HCT116 (cell line): ENCODE measurements at regions not wholly inside any gene's neighbourhood (a gene's known extent, or its start where the extent isn't known, plus 50 kb on each side); places are given as distances from the start of the nearest gene placed in this dataset.

Source experiments
- ATAC-seq: fragments of 200-7000 bp; cut with Tn5 transposase; 2 replicates; pipeline ENCODE4 v1.9.1; 2020; ENCODE audit warnings: mild to moderate bottlenecking, moderate library complexity
- BruUV-seq: library from RNA; stranded (reverse); fragments of 400-500 nt; replicated peaks from 2 replicates; lab custom pipeline; 2021; lab: Mats Ljungman, UMichigan
- CTCF ChIA-PET: fragments of 300-600 bp; sonication (Branson Sonifier 250); formaldehyde crosslinking; loops from one replicate; lab custom pipeline; 2021; ENCODE audit warnings: antibody characterized with exemption; lab: Charles Lee
- POLR2A ChIA-PET: fragments of 300-600, 350-600 bp; sonication (Branson Sonifier 250); formaldehyde crosslinking; loops from one replicate; lab custom pipeline; 2021; ENCODE audit warnings: antibody characterized with exemption; lab: Charles Lee
- RAD21 ChIA-PET, 2 experiments: fragments of 300-600 bp; sonication (Branson Sonifier 250); formaldehyde crosslinking; loops; one replicate each; lab custom pipeline; 2023; ENCODE audit warnings: low total read pairs in 2 of 2; ENCODE audit not compliant: uncharacterized antibody in 2 of 2, unreplicated experiment in 2 of 2, low non-redundant PET in 1 of 2; lab: Charles Lee
- DNase-seq: peaks from one replicate; pipeline ENCODE4 v3.0.0-alpha.2; 2010; ENCODE audit warnings: low read depth, low spot score
- H2AFZ ChIP-seq: fragments of 200-600 bp; shearing (Covaris generic), sonication (generic); 2 replicates; pipeline ENCODE4 v1.6.1; 2017; ENCODE audit warnings: low read depth, mixed run types, mixed read lengths, antibody characterized with exemption, low read length; ENCODE audit not compliant: poor library complexity, severe bottlenecking
- H3K27ac ChIP-seq: 2 replicates; pipeline ENCODE4 v1.5.1; 2012; ENCODE audit warnings: low read depth, low read length
- H3K27me3 ChIP-seq: fragments of 200-600 bp; sonication (generic); 2 replicates; pipeline ENCODE4 v1.6.1; 2016; ENCODE audit warnings: mixed run types, low read length, mixed read lengths; ENCODE audit not compliant: insufficient read depth
- H3K36me3 ChIP-seq, 2 experiments: fragments of 200-500 bp in 1 of 2; fragments of 200-600 bp in 1 of 2; sonication (Bioruptor generic) in 1 of 2; sonication (generic) in 1 of 2; 2 replicates each; pipeline versions ENCODE4 v1.5.1 to v1.6.1; 2014 to 2016; ENCODE audit warnings: low read length in 2 of 2, inconsistent platforms in 1 of 2, mixed read lengths in 1 of 2, mixed run types in 1 of 2; ENCODE audit not compliant: insufficient read depth in 2 of 2, control insufficient read depth in 1 of 2
- H3K4me1 ChIP-seq, 2 experiments: fragments of 200-600 bp in 1 of 2; sonication (generic) in 1 of 2; 2 replicates each; pipeline versions ENCODE4 v1.5.1 to v1.6.1; 2012 to 2017; ENCODE audit warnings: low read length in 2 of 2, inconsistent platforms in 1 of 2, mild to moderate bottlenecking in 1 of 2, mixed read lengths in 1 of 2, mixed run types in 1 of 2, moderate library complexity in 1 of 2; ENCODE audit not compliant: insufficient read depth in 2 of 2, control insufficient read depth in 1 of 2
- H3K4me2 ChIP-seq: fragments of 200-600 bp; sonication (generic); 2 replicates; pipeline ENCODE4 v1.6.1; 2017; ENCODE audit warnings: mixed run types, low read length, mixed read lengths
- H3K4me3 ChIP-seq, 2 experiments: fragments of 200-600 bp in 1 of 2; sonication (generic) in 1 of 2; replicated peaks in 1 of 2; 2 replicates each; pipeline ENCODE4 v1.5.1; 2011 to 2016; ENCODE audit warnings: low read length in 2 of 2, control low read depth in 1 of 2, low read depth in 1 of 2, mild to moderate bottlenecking in 1 of 2, mixed read lengths in 1 of 2, mixed run types in 1 of 2
- H3K79me2 ChIP-seq: fragments of 200-600 bp; sonication (generic); 2 replicates; pipeline ENCODE4 v1.6.1; 2017; ENCODE audit warnings: mild to moderate bottlenecking, mixed run types, low read length, moderate library complexity, mixed read lengths; ENCODE audit not compliant: insufficient read depth
- H3K9ac ChIP-seq: fragments of 200-600 bp; sonication (generic); 2 replicates; pipeline ENCODE4 v1.6.1; 2016; ENCODE audit warnings: low read length, mixed read lengths
- H3K9me2 ChIP-seq: fragments of 200-600 bp; sonication (generic), shearing (Covaris generic); 2 replicates; pipeline ENCODE4 v1.6.1; 2017; ENCODE audit warnings: mixed run types, mild to moderate bottlenecking, moderate library complexity; ENCODE audit not compliant: insufficient read depth
- H3K9me3 ChIP-seq, 2 experiments: fragments of 200-500 bp in 1 of 2; fragments of 200-600 bp in 1 of 2; sonication (Bioruptor generic) in 1 of 2; sonication (generic) in 1 of 2; 2 replicates each; pipeline ENCODE4 v1.6.1; 2014 to 2017; ENCODE audit warnings: low read length in 2 of 2, mixed read lengths in 2 of 2, inconsistent platforms in 1 of 2, low read depth in 1 of 2, mild to moderate bottlenecking in 1 of 2, mixed run types in 1 of 2, moderate library complexity in 1 of 2; ENCODE audit not compliant: control insufficient read depth in 1 of 2, insufficient read depth in 1 of 2
- H4K20me1 ChIP-seq: fragments of 200-600 bp; sonication (generic), shearing (Covaris generic); 2 replicates; pipeline ENCODE4 v1.6.1; 2017; ENCODE audit warnings: mixed run types, mild to moderate bottlenecking, moderate library complexity; ENCODE audit not compliant: insufficient read depth
- CTCF ChIP-seq, 3 experiments: fragments of 200-600 bp in 1 of 3; sonication (generic) in 1 of 3; IDR thresholded peaks in 2 of 3; conservative IDR thresholded peaks in 1 of 3; 2 replicates each; pipeline ENCODE4 v1.5.1; 2012 to 2017; ENCODE audit warnings: low read depth in 2 of 3, low read length in 2 of 3, antibody characterized with exemption in 1 of 3, borderline replicate concordance in 1 of 3, control low read depth in 1 of 3, mild to moderate bottlenecking in 1 of 3, mixed read lengths in 1 of 3, mixed run types in 1 of 3, moderate library complexity in 1 of 3; ENCODE audit not compliant: insufficient read depth in 1 of 3
- EGR1 ChIP-seq: IDR thresholded peaks from 2 replicates; pipeline ENCODE4 v1.6.1; 2012; ENCODE audit warnings: low read depth
- ELF1 ChIP-seq: IDR thresholded peaks from 2 replicates; pipeline ENCODE4 v1.6.1; 2012; ENCODE audit warnings: low read depth, borderline replicate concordance
- EZH2 ChIP-seq: fragments of 200-600 bp; sonication (generic); IDR thresholded peaks from 2 replicates; pipeline ENCODE4 v1.6.1; 2017; ENCODE audit warnings: antibody characterized with exemption, mixed run types
- EZH2phosphoT487 ChIP-seq: fragments of 200-600 bp; IDR thresholded peaks from 2 replicates; pipeline ENCODE4 v1.6.1; 2018; ENCODE audit warnings: antibody characterized with exemption, borderline replicate concordance
- FOSL1 ChIP-seq: IDR thresholded peaks from 2 replicates; pipeline ENCODE4 v1.6.1; 2012; ENCODE audit warnings: low read depth
- POLR2A ChIP-seq: IDR thresholded peaks from 2 replicates; pipeline ENCODE4 v1.7.0; 2011; ENCODE audit warnings: borderline replicate concordance; ENCODE audit not compliant: insufficient read depth, insufficient read length; ENCODE audit errors: extremely low read depth
- POLR2AphosphoS5 ChIP-seq: IDR thresholded peaks from 2 replicates; pipeline ENCODE4 v1.6.1; 2011; ENCODE audit warnings: mild to moderate bottlenecking, low read depth, low read length, moderate library complexity
- RAD21 ChIP-seq: IDR thresholded peaks from 2 replicates; pipeline ENCODE4 v1.6.1; 2012; ENCODE audit warnings: low read depth, mild to moderate bottlenecking
- SIN3A ChIP-seq: IDR thresholded peaks from 2 replicates; pipeline ENCODE4 v1.6.1; 2012; ENCODE audit warnings: low read depth
- SRF ChIP-seq: IDR thresholded peaks from 2 replicates; pipeline ENCODE4 v1.6.1; 2012; ENCODE audit warnings: low read depth
- intact Hi-C: fragments of 100-400 bp; cut with micrococcal nuclease; formaldehyde crosslinking; loops from 2 replicates; pipeline ENCODE4 v1.10.0; 2022
- TF ChIP-seq, protein P1 (sequence below): IDR thresholded peaks from 2 replicates; pipeline ENCODE4 v1.6.1; 2012
- TF ChIP-seq, protein P2 (sequence below): IDR thresholded peaks from 2 replicates; pipeline ENCODE4 v1.6.1; 2011; ENCODE audit warnings: mild to moderate bottlenecking, low read length, moderate library complexity; ENCODE audit not compliant: insufficient replicate concordance; ENCODE audit errors: extremely low read depth

DNA sequence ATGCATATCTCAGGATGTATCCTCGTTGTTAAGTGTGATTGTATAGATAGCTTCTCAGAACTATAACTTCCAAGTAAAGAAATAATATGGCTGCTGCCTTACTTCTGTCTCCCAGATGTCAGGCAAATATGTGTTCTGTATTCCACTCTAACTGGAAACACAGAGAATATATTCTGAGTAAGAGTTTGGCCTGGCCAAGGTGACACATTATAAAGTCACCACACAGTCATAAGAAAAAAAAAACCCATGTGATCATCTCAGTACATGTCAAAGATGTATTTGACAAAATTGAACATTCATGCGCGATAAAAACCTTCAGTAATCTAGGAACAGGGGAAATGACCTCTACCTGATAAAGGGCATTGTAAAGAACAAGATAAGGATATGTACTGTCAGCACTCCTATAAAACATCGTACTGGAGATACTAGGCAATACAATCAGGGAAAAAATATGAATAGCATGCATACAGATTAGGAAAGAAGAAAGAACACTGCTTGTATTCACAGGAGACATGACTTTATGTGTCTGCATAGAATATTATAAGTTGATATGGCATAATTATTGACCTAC is 207.1 kb downstream of the ZNF330 start:
- BruUV-seq = no TSS peak
- CTCF ChIA-PET = no interaction called here
- no peaks in the 10 kb centered on the region for H3K9me2 ChIP-seq
- H3K4me3 ChIP-seq = no peak overlapping the region
- no peak for TF ChIP-seq SRF
- TF ChIP-seq POLR2AphosphoS5 = no peak
- TF ChIP-seq, all 23 proteins: peak for 0
- peaks cover 0 to 10% of the 10 kb centered on the region in 2 experiments; a peak in 2 of 4 replicates for H3K4me1 ChIP-seq
- ChIA-PET POLR2A (no interaction called here), RAD21 (no interaction called here)
- no peak overlapping the region for H2AFZ ChIP-seq
- H3K9ac ChIP-seq = no peak overlapping the region
- no peaks in the 10 kb centered on the region for H3K27me3 ChIP-seq
- H4K20me1 ChIP-seq = no peaks in the 10 kb centered on the region
- intact Hi-C loops = no loop called here
- no peak for DNase-seq
- no peak overlapping the region for H3K4me2 ChIP-seq
- H3K9me3 ChIP-seq = no peaks in the 10 kb centered on the region
- no peaks in the 10 kb centered on the region for H3K36me3 ChIP-seq
- no peak for ATAC-seq
- H3K79me2 ChIP-seq = no peaks in the 10 kb centered on the region
- H3K27ac ChIP-seq = no peak overlapping the region

GRCh38 chr4:141429933-141430332 is 206.4 kb upstream of the IL15 start:
- ChIA-PET RAD21 (no interaction called here), CTCF (no interaction called here), POLR2A (no interaction called here)
- H4K20me1 ChIP-seq = no peaks in the 10 kb centered on the region
- intact Hi-C loops = no loop called here
- peaks cover 0 to 7% of the 10 kb centered on the region in 2 experiments; a peak in 2 of 4 replicates for H3K4me1 ChIP-seq
- no TSS peak for BruUV-seq
- no peak overlapping the region for H3K27ac ChIP-seq
- DNase-seq = no peak
- H3K79me2 ChIP-seq = no peaks in the 10 kb centered on the region
- no peaks in the 10 kb centered on the region for H3K27me3 ChIP-seq
- H3K9ac ChIP-seq = no peak overlapping the region
- H3K4me2 ChIP-seq = no peak overlapping the region
- no peak for ATAC-seq
- H3K9me3 ChIP-seq = no peaks in the 10 kb centered on the region
- no peaks in the 10 kb centered on the region for H3K9me2 ChIP-seq
- H2AFZ ChIP-seq = no peak overlapping the region
- H3K36me3 ChIP-seq = no peaks in the 10 kb centered on the region
- TF ChIP-seq ELF1 = no peak
- TF ChIP-seq EGR1 = no peak
- no peak for TF ChIP-seq EZH2phosphoT487
- TF ChIP-seq FOSL1 = no peak
- TF ChIP-seq SIN3A = no peak
- TF ChIP-seq POLR2A = no peak
- TF ChIP-seq, protein P1, sequence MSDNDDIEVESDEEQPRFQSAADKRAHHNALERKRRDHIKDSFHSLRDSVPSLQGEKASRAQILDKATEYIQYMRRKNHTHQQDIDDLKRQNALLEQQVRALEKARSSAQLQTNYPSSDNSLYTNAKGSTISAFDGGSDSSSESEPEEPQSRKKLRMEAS = no peak
- TF ChIP-seq POLR2AphosphoS5 = no peak
- TF ChIP-seq EZH2 = no peak
- no peak for TF ChIP-seq RAD21
- TF ChIP-seq, protein P2, sequence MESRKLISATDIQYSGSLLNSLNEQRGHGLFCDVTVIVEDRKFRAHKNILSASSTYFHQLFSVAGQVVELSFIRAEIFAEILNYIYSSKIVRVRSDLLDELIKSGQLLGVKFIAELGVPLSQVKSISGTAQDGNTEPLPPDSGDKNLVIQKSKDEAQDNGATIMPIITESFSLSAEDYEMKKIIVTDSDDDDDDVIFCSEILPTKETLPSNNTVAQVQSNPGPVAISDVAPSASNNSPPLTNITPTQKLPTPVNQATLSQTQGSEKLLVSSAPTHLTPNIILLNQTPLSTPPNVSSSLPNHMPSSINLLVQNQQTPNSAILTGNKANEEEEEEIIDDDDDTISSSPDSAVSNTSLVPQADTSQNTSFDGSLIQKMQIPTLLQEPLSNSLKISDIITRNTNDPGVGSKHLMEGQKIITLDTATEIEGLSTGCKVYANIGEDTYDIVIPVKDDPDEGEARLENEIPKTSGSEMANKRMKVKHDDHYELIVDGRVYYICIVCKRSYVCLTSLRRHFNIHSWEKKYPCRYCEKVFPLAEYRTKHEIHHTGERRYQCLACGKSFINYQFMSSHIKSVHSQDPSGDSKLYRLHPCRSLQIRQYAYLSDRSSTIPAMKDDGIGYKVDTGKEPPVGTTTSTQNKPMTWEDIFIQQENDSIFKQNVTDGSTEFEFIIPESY = no peak
- TF ChIP-seq CTCF (IDR thresholded peaks at IDR 0.05 in 2 of 3, conservative IDR thresholded peaks at IDR 0.05 in 1 of 3; ENCODE audit: borderline replicate concordance in 1 of 3, insufficient read depth in 1 of 3, low read depth in 2 of 3, low read length in 2 of 3) = no peak
- TF ChIP-seq, all 23 proteins: peak for 0
- H3K4me3 ChIP-seq = no peak overlapping the region
